Lung (tissue), 11 donors: ENCODE measurements at regions not wholly inside any gene's neighbourhood (a gene's known extent, or its start where the extent isn't known, plus 50 kb on each side); places are given as distances from the start of the nearest gene placed in this dataset.

Source experiments
- ATAC-seq: fragments of 200-7000 bp; cut with Tn5 transposase; one replicate; pipeline ENCODE4 v1.9.1; 2020; ENCODE audit warnings: moderate number of reproducible peaks; ENCODE audit not compliant: insufficient read depth, low FRiP score
- DNase-seq, 3 donors: peaks; one replicate each; pipeline ENCODE4 v3.0.0-alpha.2; 2013 to 2017
- H3K27ac ChIP-seq, 2 donors: one replicate each; pipeline ENCODE4 v1.5.1; 2013; ENCODE audit warnings: mild to moderate bottlenecking in 2 of 2, moderate library complexity in 2 of 2, control low read depth in 1 of 2, inconsistent platforms in 1 of 2, low read depth in 1 of 2, low read length in 1 of 2
- H3K27me3 ChIP-seq, 3 donors: one replicate each; pipeline ENCODE4 v1.5.1; 2013; ENCODE audit warnings: low read length in 2 of 3; ENCODE audit not compliant: control insufficient read depth in 3 of 3, insufficient read depth in 3 of 3
- H3K36me3 ChIP-seq, 4 donors: one replicate each; pipeline ENCODE4 v1.5.1; 2013; ENCODE audit warnings: low read length in 4 of 4, mild to moderate bottlenecking in 1 of 4, moderate library complexity in 1 of 4; ENCODE audit not compliant: control insufficient read depth in 4 of 4, insufficient read depth in 4 of 4
- H3K4me1 ChIP-seq, 5 donors: one replicate each; pipeline ENCODE4 v1.5.1; 2013; ENCODE audit warnings: low read length in 5 of 5, mild to moderate bottlenecking in 2 of 5, moderate library complexity in 1 of 5; ENCODE audit not compliant: control insufficient read depth in 5 of 5, insufficient read depth in 5 of 5
- H3K4me3 ChIP-seq: one replicate; pipeline ENCODE4 v1.5.1; 2013; ENCODE audit warnings: mild to moderate bottlenecking, control low read depth, moderate library complexity
- H3K9ac ChIP-seq, 2 donors: one replicate each; pipeline ENCODE4 v1.5.1; 2013; ENCODE audit warnings: low read length in 2 of 2, control low read depth in 1 of 2; ENCODE audit not compliant: insufficient read depth in 1 of 2
- H3K9me3 ChIP-seq, 4 donors: one replicate each; pipeline ENCODE4 v1.5.1; 2013; ENCODE audit warnings: low read length in 3 of 4, mild to moderate bottlenecking in 1 of 4, moderate library complexity in 1 of 4; ENCODE audit not compliant: control insufficient read depth in 4 of 4, insufficient read depth in 3 of 4
- CTCF ChIP-seq: IDR thresholded peaks from 2 replicates; pipeline ENCODE4 v1.5.1; 2012; ENCODE audit warnings: mild to moderate bottlenecking; ENCODE audit errors: control extremely low read depth, extremely low read depth
- WGBS, 2 donors: extraction: QIAGEN DNeasy Blood & Tissue Kit; methylation state at CpG; one replicate each; pipeline ENCODE4 v1.1.7; 2013; 5-methylcytosine and 5-hydroxymethylcytosine counted together
- donor health status: control.
- donor health status: control.
- donor health status: Bipolar disorder and iron deficiency.
- donor health status: healthy.
- donor health status: DM: yes; HTN: yes; CAD: no.

GRCh38 chr4:71906096-71906495 is 122.2 kb upstream of the GC start:
- 86 to 94% methylated on average over 3 of the region's 3 CpGs for WGBS, 2 donors
- Histone ChIP-seq H3K27me3 (no peaks in the 10 kb centered on the region), H3K9ac (no peak overlapping the region), H3K4me3 (no peak overlapping the region), H3K27ac (no peak overlapping the region), H3K9me3 (no peaks in the 10 kb centered on the region), H3K36me3 (no peaks in the 10 kb centered on the region), H3K4me1 (no peaks in the 10 kb centered on the region)
- ATAC-seq (no peak), DNase-seq (no peak)
- no peak for TF ChIP-seq CTCF

DNA sequence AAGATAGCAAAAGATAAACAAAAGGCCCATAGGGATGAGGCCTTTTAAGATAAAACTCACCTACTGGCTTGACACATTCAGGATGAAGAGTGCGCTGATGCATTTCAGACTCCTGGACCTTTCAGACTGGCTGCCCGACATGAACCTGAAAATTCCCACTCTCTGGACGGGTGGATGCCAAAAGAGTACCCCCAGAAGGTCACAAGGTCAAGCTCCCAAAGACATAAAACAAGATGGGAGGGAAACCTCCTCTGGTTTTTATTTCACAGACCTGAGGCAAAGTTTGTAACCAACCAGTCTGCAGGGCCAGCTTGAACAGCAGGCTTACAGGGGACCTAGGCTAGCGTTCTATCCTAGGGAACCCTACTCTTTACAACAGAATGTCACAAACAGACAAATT is 123.2 kb upstream of the GC start:
- Histone ChIP-seq H3K27me3 (no peaks in the 10 kb centered on the region), H3K4me3 (no peak overlapping the region), H3K27ac (no peak overlapping the region), H3K9ac (no peak overlapping the region), H3K4me1 (no peaks in the 10 kb centered on the region), H3K36me3 (no peaks in the 10 kb centered on the region), H3K9me3 (no peaks in the 10 kb centered on the region)
- ATAC-seq, result no peak
- WGBS, 2 donors, result 82 to 88% methylated on average over 4 of the region's 4 CpGs
- TF ChIP-seq CTCF, result no peak
- DNase-seq, result no peak

DNA sequence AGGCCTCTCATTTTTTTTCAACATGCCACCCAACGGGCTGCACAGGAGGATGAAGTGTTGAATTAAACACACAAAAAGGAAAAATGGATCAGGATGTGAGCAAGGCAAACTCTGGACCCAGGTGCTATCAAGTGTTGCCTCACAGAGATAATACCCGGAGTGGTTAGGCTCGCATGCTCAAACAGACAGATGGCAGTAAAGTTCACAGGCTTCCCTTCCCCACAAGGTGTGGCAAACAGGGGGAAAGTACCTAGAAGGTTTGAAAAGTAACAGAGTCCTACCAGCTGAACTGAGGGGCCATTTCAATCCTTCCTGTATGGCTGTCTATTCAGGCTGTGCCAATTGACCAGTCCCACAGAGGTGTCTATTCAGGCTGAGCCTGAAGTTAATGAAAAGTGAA is 123.9 kb upstream of the GC start:
- WGBS, 2 donors, result 73 to 83% methylated on average over 3 of the region's 3 CpGs
- no peak overlapping the region for H3K27ac ChIP-seq
- H3K4me3 ChIP-seq, result no peak overlapping the region
- no peak overlapping the region for H3K9ac ChIP-seq
- H3K4me1 ChIP-seq, result no peaks in the 10 kb centered on the region
- no peaks in the 10 kb centered on the region for H3K27me3 ChIP-seq
- no peaks in the 10 kb centered on the region for H3K36me3 ChIP-seq
- TF ChIP-seq CTCF, result no peak
- DNase-seq (no peak), ATAC-seq (no peak)
- H3K9me3 ChIP-seq, result no peaks in the 10 kb centered on the region

DNA sequence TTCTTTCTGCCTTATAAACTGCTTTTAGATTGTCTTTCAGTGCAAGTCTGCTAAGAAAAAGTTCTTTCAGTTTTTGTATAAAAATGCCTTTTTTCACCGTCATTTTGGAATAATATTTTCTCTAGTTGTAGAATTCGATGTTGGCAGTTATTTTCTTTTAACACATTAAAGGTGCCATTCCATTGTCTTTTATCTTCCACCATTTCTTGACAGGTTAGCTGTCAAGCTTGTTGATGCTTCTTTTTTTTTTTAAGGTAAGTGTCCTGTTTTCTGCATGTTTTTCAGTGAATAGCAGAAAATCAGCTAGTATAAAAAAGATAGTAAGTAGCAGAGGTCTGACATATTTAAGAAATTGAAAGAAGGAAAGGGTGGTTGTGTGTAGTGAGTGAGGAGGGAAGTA is 118.5 kb upstream of the NPFFR2 start:
- Histone ChIP-seq H3K27ac (no peak overlapping the region), H3K9me3 (peaks cover 0 to 4% (median 0%) of the 10 kb centered on the region in 4 donors), H3K4me3 (no peak overlapping the region), H3K4me1 (no peaks in the 10 kb centered on the region), H3K36me3 (no peaks in the 10 kb centered on the region), H3K27me3 (no peaks in the 10 kb centered on the region), H3K9ac (no peak overlapping the region)
- no peak for TF ChIP-seq CTCF
- 85 to 88% methylated on average over 2 of the region's 2 CpGs for WGBS, 2 donors
- ATAC-seq, result no peak
- DNase-seq, result no peak
